ENCODE measurements at regions not wholly inside any gene's neighbourhood (a gene's known extent, or its start where the extent isn't known, plus 50 kb on each side); places are given as distances from the start of the nearest gene placed in this dataset.

- dilution Hi-C loops (cut with MboI; ENCODE audit: extremely low pct_ligation_motif_present, low sequenced_read_pairs) = no loop called here
- Histone ChIP-seq H3K9me1 (replicated peaks; ENCODE audit: control insufficient read depth, extremely low read depth, insufficient read depth, low read length) (no peaks in the 10 kb centered on the region), H3K9me3 (replicated peaks; ENCODE audit: control insufficient read depth, insufficient read depth, low read length) (peaks cover 4% of the 10 kb centered on the region), H3K27ac (ENCODE audit: insufficient read depth, low read depth, low read length) (no peak overlapping the region), H3K4me1 (ENCODE audit: control insufficient read depth, extremely low read depth, insufficient read depth, low read length) (no peaks in the 10 kb centered on the region), H3K27me3 (ENCODE audit: control insufficient read depth in 2 of 2, insufficient read depth in 2 of 2, low read length in 2 of 2) (no peaks in the 10 kb centered on the region), H2AFZ (ENCODE audit: low read depth, low read length) (no peak overlapping the region), H4K20me1 (replicated peaks; ENCODE audit: control insufficient read depth, extremely low read depth, insufficient read depth, low read length) (no peaks in the 10 kb centered on the region), H3K9ac (replicated peaks; ENCODE audit: extremely low read depth, insufficient read depth, low read length) (no peak overlapping the region), H3K36me3 (ENCODE audit: control insufficient read depth in 2 of 2, extremely low read depth in 1 of 2, insufficient read depth in 2 of 2, low read length in 2 of 2) (no peaks in the 10 kb centered on the region), H3K4me2 (ENCODE audit: insufficient read depth, low read length) (no peak overlapping the region), H3K79me2 (ENCODE audit: control insufficient read depth, insufficient read depth, low read length) (no peaks in the 10 kb centered on the region), H3K4me3 (replicated peaks in 1 of 3; ENCODE audit: insufficient read depth in 1 of 3, low read depth in 1 of 3, low read length in 3 of 3) (no peak overlapping the region)
- FAIRE-seq (no peak), DNase-seq (ENCODE audit: low read depth, low spot score) (no peak)
- no TSS peak for BruUV-seq (replicated peaks)
- intact Hi-C loops (cut with micrococcal nuclease) = no loop called here
- CTCF ChIA-PET = no interaction called here
- POLR2A ChIA-PET = no interaction called here
- TF ChIP-seq GATA2 (IDR thresholded peaks at IDR 0.05; ENCODE audit: insufficient read depth, insufficient read length, low read depth, low read length) = no peak
- no peak for TF ChIP-seq POLR2AphosphoS5 (IDR thresholded peaks at IDR 0.05; ENCODE audit: insufficient read depth, low read depth, low read length)
- TF ChIP-seq JUN (IDR thresholded peaks at IDR 0.05; ENCODE audit: borderline replicate concordance, insufficient read depth, insufficient read length, low read depth) = no peak
- TF ChIP-seq POLR2A (IDR thresholded peaks at IDR 0.05; ENCODE audit: low read depth, low read length) = no peak
- no peak for TF ChIP-seq MAX (IDR thresholded peaks at IDR 0.05; ENCODE audit: insufficient read depth, insufficient read length)
- TF ChIP-seq FOS (IDR thresholded peaks at IDR 0.05; ENCODE audit: borderline replicate concordance, insufficient read depth, low read length) = no peak
- TF ChIP-seq EZH2 (IDR thresholded peaks at IDR 0.05; ENCODE audit: borderline replicate concordance, low read depth, low read length, severe bottlenecking) = no peak
Observed at GRCh38 chr3:163936543-163936942, 1141.8 kb downstream of the SI start.

GRCh38 chr3:163935411-163935810 lies 1142.9 kb downstream of the SI start:
- FAIRE-seq (no peak), DNase-seq (ENCODE audit: low read depth, low spot score) (no peak)
- H4K20me1 ChIP-seq (replicated peaks; ENCODE audit: control insufficient read depth, extremely low read depth, insufficient read depth, low read length) = no peaks in the 10 kb centered on the region
- no peaks in the 10 kb centered on the region for H3K79me2 ChIP-seq (ENCODE audit: control insufficient read depth, insufficient read depth, low read length)
- TF ChIP-seq POLR2A (IDR thresholded peaks at IDR 0.05; ENCODE audit: low read depth, low read length) (no peak), MAX (IDR thresholded peaks at IDR 0.05; ENCODE audit: insufficient read depth, insufficient read length) (no peak), FOS (IDR thresholded peaks at IDR 0.05; ENCODE audit: borderline replicate concordance, insufficient read depth, low read length) (no peak), GATA2 (IDR thresholded peaks at IDR 0.05; ENCODE audit: insufficient read depth, insufficient read length, low read depth, low read length) (no peak), POLR2AphosphoS5 (IDR thresholded peaks at IDR 0.05; ENCODE audit: insufficient read depth, low read depth, low read length) (no peak), CTCF (IDR thresholded peaks at IDR 0.05; ENCODE audit: extremely low read depth in 1 of 2, insufficient read depth in 1 of 2, low read depth in 1 of 2, low read length in 2 of 2) (no peak), MYC (IDR thresholded peaks at IDR 0.05; ENCODE audit: low read depth, low read length) (no peak), EZH2 (IDR thresholded peaks at IDR 0.05; ENCODE audit: borderline replicate concordance, low read depth, low read length, severe bottlenecking) (no peak), JUN (IDR thresholded peaks at IDR 0.05; ENCODE audit: borderline replicate concordance, insufficient read depth, insufficient read length, low read depth) (no peak)
- H3K4me3 ChIP-seq (replicated peaks in 1 of 3; ENCODE audit: insufficient read depth in 1 of 3, low read depth in 1 of 3, low read length in 3 of 3) = no peak overlapping the region
- no peaks in the 10 kb centered on the region for H3K9me1 ChIP-seq (replicated peaks; ENCODE audit: control insufficient read depth, extremely low read depth, insufficient read depth, low read length)
- dilution Hi-C loops (cut with MboI; ENCODE audit: extremely low pct_ligation_motif_present, low sequenced_read_pairs) = no loop called here
- H3K9ac ChIP-seq (replicated peaks; ENCODE audit: extremely low read depth, insufficient read depth, low read length) = no peak overlapping the region
- POLR2A ChIA-PET = no interaction called here
- H3K36me3 ChIP-seq (ENCODE audit: control insufficient read depth in 2 of 2, extremely low read depth in 1 of 2, insufficient read depth in 2 of 2, low read length in 2 of 2) = no peaks in the 10 kb centered on the region
- H3K4me1 ChIP-seq (ENCODE audit: control insufficient read depth, extremely low read depth, insufficient read depth, low read length) = no peaks in the 10 kb centered on the region
- no peaks in the 10 kb centered on the region for H3K27me3 ChIP-seq (ENCODE audit: control insufficient read depth in 2 of 2, insufficient read depth in 2 of 2, low read length in 2 of 2)
- CTCF ChIA-PET = no interaction called here
- no peak overlapping the region for H3K27ac ChIP-seq (ENCODE audit: insufficient read depth, low read depth, low read length)
- intact Hi-C loops (cut with micrococcal nuclease) = no loop called here
- peaks cover 4% of the 10 kb centered on the region for H3K9me3 ChIP-seq (replicated peaks; ENCODE audit: control insufficient read depth, insufficient read depth, low read length)
- no peak overlapping the region for H3K4me2 ChIP-seq (ENCODE audit: insufficient read depth, low read length)
- no peak overlapping the region for H2AFZ ChIP-seq (ENCODE audit: low read depth, low read length)
- no TSS peak for BruUV-seq (replicated peaks)

All from endothelial cell of umbilical vein (primary cell).